ENCODE measurements at regions not wholly inside any gene's neighbourhood (a gene's known extent, or its start where the extent isn't known, plus 50 kb on each side); places are given as distances from the start of the nearest gene placed in this dataset.
A peak's percentile ranks its signal among the peaks of the same experiment; 100 is the strongest.

DNA sequence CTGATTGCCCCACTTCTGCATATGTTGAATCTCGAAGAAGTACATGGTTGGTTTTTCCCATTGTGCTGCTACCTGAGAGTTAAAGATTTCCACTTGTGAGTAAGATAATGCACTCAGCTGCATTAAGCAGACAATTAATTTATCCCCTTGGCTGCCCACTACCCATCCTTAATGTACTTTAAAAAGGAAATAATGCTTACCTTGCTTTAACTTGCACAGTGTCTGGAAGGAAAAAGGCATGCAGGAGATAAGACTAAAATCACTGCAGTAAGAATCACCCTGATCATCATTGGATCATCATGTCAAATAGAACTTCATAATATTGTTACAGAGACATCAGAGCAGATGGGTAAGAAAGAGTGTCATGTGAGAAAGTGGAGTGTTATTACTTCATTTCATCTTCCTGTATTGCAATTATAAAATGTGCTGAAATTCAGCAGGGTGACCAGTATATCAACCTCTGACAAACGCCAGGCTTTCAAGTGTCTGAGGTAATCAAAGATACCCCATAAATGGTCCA is 207.3 kb upstream of the PIK3C3 start:
- Histone ChIP-seq H3K27me3 (ENCODE audit: insufficient read depth) (no peaks in the 10 kb centered on the region), H2AFZ (no peak overlapping the region), H3K4me2 (no peak overlapping the region), H3K4me3 (no peak overlapping the region), H3F3A (replicated peaks; ENCODE audit: low read depth) (no peaks in the 10 kb centered on the region), H4K20me1 (replicated peaks; ENCODE audit: insufficient read depth) (no peaks in the 10 kb centered on the region), H3K79me2 (replicated peaks; ENCODE audit: insufficient read depth) (no peaks in the 10 kb centered on the region), H3K4me1 (ENCODE audit: insufficient read depth) (peaks cover 31% of the 10 kb centered on the region), H3K36me3 (ENCODE audit: insufficient read depth) (no peaks in the 10 kb centered on the region), H3K27ac (ENCODE audit: low read depth) (no peak overlapping the region), H3K9me2 (ENCODE audit: insufficient read depth) (no peaks in the 10 kb centered on the region)
- H3K9me3 Mint-ChIP-seq = no peaks in the 10 kb centered on the region
- ATAC-seq = no peak
- H3K4me1 Mint-ChIP-seq = peaks cover 32% of the 10 kb centered on the region
- H3K27ac Mint-ChIP-seq = no peak overlapping the region
- TF ChIP-seq STAT1 (IDR thresholded peaks at IDR 0.05; ENCODE audit: unreplicated experiment) = no peak
- TF ChIP-seq POLR2AphosphoS5 (IDR thresholded peaks at IDR 0.05; ENCODE audit: low read depth) = no peak
- H3K36me3 Mint-ChIP-seq (ENCODE audit: low read depth) = no peaks in the 10 kb centered on the region
- no peak for DNase-seq (ENCODE audit: low spot score)
- H3K4me3 Mint-ChIP-seq = no peak overlapping the region
- H3K27me3 Mint-ChIP-seq (ENCODE audit: insufficient read depth, low read depth, poor library complexity) = peaks cover 2% of the 10 kb centered on the region

DNA sequence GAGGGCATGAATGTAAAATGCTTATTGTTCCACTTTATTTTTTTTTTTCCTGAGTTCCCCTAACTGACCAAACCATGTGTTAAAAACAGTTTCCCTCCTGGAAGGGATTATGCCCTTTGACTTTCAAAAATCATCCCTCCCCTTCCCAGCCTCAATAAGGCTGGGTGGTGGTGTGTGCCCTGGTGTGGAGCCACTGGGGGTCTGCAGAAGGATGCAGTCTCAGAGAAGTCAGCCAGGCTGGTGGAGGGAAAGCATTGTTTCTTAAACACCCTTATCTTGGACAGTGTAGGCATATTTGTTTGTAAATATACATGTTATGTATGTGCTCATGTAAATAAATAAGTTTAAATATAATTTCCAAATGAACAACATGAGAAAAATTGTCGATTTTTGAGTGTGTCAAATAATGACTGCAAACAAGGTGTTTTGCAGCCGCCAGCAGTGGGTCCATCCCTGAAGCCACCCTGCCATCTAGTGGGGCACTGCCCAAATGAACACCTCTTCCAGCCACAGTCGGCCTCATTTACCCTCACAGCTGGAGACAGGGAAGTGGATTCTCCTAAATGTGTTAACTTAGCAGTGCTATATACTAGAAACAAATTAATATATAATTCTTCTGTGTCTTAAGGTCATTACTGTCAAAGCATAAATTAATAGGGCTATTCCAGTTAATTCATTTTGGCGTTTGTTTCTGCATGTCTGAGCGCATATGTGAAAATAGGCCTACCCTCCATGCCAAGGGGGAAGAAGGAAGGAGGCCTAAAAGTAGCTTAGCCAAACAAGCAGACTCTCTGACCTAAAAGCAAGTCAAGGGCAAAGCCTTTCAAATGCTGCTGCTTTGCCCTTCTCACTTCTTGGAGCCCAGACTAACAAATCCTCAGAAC is 209.6 kb upstream of the PIK3C3 start:
- Mint-ChIP-seq H3K4me3 (no peak overlapping the region), H3K36me3 (ENCODE audit: low read depth) (no peaks in the 10 kb centered on the region)

DNA sequence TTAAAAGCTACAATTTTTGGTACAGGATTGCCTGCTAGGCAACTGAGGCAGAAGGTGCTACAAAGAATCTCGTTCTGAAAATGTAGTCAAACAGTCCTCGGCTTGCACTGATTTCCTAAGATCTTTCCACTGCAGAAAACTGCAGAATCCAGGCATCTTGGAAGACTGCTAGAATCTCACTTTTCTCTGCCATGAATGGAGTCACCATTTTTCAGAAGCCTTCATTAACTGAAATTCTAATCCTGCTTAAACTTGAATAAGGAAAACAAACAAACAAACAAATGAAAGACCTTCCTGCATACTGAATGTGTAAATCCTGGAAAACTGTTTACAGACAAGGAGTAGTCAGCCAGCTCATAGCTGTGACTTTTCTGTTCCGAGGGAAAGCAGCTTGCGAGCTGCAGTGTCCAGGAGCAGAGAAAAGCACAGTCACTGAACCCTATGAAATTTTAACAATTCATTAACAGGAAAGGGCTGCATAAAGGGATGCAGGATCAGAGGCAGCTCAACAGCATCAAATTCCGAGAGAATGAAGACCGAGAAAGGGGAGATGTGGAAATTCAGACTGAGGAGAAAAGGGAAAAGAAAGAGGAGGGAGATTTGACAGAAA is 210.5 kb upstream of the PIK3C3 start:
- Mint-ChIP-seq H3K36me3 (ENCODE audit: low read depth) (no peaks in the 10 kb centered on the region), H3K4me1 (peaks cover 32% of the 10 kb centered on the region), H3K9me3 (no peaks in the 10 kb centered on the region), H3K27ac (peak overlapping the region; percentile 34; the same call in 1 of the 2 replicates), H3K4me3 (peak overlapping the region; percentile 14; the same call in 1 of the 3 replicates), H3K27me3 (ENCODE audit: insufficient read depth, low read depth, poor library complexity) (peaks cover 2% of the 10 kb centered on the region)
- ATAC-seq (peak; percentile 25), DNase-seq (ENCODE audit: low spot score) (peak; percentile 24)
- Histone ChIP-seq H3K27ac (ENCODE audit: low read depth) (peak overlapping the region; percentile 65), H3F3A (replicated peaks; ENCODE audit: low read depth) (no peaks in the 10 kb centered on the region), H3K4me2 (peak overlapping the region; percentile 55), H3K27me3 (ENCODE audit: insufficient read depth) (no peaks in the 10 kb centered on the region), H3K4me1 (ENCODE audit: insufficient read depth) (peaks cover 32% of the 10 kb centered on the region), H2AFZ (peak overlapping the region; percentile 24; the same call in 1 of the 2 replicates), H3K9me2 (ENCODE audit: insufficient read depth) (0 out of 2 replicates have a peak, but pooled peaks cover 3% of the 10 kb centered on the region), H3K79me2 (replicated peaks; ENCODE audit: insufficient read depth) (no peaks in the 10 kb centered on the region), H3K36me3 (ENCODE audit: insufficient read depth) (no peaks in the 10 kb centered on the region), H4K20me1 (replicated peaks; ENCODE audit: insufficient read depth) (no peaks in the 10 kb centered on the region), H3K4me3 (peak overlapping the region; percentile 27)
- TF ChIP-seq, protein P1, sequence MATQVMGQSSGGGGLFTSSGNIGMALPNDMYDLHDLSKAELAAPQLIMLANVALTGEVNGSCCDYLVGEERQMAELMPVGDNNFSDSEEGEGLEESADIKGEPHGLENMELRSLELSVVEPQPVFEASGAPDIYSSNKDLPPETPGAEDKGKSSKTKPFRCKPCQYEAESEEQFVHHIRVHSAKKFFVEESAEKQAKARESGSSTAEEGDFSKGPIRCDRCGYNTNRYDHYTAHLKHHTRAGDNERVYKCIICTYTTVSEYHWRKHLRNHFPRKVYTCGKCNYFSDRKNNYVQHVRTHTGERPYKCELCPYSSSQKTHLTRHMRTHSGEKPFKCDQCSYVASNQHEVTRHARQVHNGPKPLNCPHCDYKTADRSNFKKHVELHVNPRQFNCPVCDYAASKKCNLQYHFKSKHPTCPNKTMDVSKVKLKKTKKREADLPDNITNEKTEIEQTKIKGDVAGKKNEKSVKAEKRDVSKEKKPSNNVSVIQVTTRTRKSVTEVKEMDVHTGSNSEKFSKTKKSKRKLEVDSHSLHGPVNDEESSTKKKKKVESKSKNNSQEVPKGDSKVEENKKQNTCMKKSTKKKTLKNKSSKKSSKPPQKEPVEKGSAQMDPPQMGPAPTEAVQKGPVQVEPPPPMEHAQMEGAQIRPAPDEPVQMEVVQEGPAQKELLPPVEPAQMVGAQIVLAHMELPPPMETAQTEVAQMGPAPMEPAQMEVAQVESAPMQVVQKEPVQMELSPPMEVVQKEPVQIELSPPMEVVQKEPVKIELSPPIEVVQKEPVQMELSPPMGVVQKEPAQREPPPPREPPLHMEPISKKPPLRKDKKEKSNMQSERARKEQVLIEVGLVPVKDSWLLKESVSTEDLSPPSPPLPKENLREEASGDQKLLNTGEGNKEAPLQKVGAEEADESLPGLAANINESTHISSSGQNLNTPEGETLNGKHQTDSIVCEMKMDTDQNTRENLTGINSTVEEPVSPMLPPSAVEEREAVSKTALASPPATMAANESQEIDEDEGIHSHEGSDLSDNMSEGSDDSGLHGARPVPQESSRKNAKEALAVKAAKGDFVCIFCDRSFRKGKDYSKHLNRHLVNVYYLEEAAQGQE (IDR thresholded peaks at IDR 0.05; ENCODE audit: unreplicated experiment) = no peak
- TF ChIP-seq NANOG (IDR thresholded peaks at IDR 0.05; ENCODE audit: borderline replicate concordance) (no peak), CREB1 (CRISPR knock-in tag; IDR thresholded peaks at IDR 0.05; ENCODE audit: low read depth) (no peak), STAT1 (IDR thresholded peaks at IDR 0.05; ENCODE audit: unreplicated experiment) (no peak), POLR2AphosphoS5 (IDR thresholded peaks at IDR 0.05; ENCODE audit: low read depth) (no peak), ZNF331 (CRISPR knock-in tag; IDR thresholded peaks at IDR 0.05; ENCODE audit: low read depth) (no peak), EZH2 (IDR thresholded peaks at IDR 0.05; ENCODE audit: low read depth, unreplicated experiment) (no peak)

More for the DNA sequence above, 209.6 kb upstream of the PIK3C3 start:
- Mint-ChIP-seq H3K4me1 (peaks cover 32% of the 10 kb centered on the region), H3K27ac (no peak overlapping the region), H3K9me3 (no peaks in the 10 kb centered on the region), H3K27me3 (ENCODE audit: insufficient read depth, low read depth, poor library complexity) (peaks cover 2% of the 10 kb centered on the region)
- Histone ChIP-seq H3K27me3 (ENCODE audit: insufficient read depth) (no peaks in the 10 kb centered on the region), H3K4me1 (ENCODE audit: insufficient read depth) (peaks cover 32% of the 10 kb centered on the region), H3K4me2 (peak overlapping the region; percentile 55), H3K36me3 (ENCODE audit: insufficient read depth) (no peaks in the 10 kb centered on the region), H3K79me2 (replicated peaks; ENCODE audit: insufficient read depth) (no peaks in the 10 kb centered on the region), H3K9me2 (ENCODE audit: insufficient read depth) (0 out of 2 replicates have a peak, but pooled peaks cover 3% of the 10 kb centered on the region), H4K20me1 (replicated peaks; ENCODE audit: insufficient read depth) (no peaks in the 10 kb centered on the region), H3F3A (replicated peaks; ENCODE audit: low read depth) (no peaks in the 10 kb centered on the region), H3K27ac (ENCODE audit: low read depth) (peak overlapping the region; percentile 71), H3K4me3 (peak overlapping the region; percentile 27), H2AFZ (0 out of 2 replicates have a peak overlapping the region, but pooled peaks have one; percentile 21)
- DNase-seq (ENCODE audit: low spot score) = peak; percentile 82
- no peak for TF ChIP-seq ZNF331 (CRISPR knock-in tag; IDR thresholded peaks at IDR 0.05; ENCODE audit: low read depth)
- TF ChIP-seq, protein P2, sequence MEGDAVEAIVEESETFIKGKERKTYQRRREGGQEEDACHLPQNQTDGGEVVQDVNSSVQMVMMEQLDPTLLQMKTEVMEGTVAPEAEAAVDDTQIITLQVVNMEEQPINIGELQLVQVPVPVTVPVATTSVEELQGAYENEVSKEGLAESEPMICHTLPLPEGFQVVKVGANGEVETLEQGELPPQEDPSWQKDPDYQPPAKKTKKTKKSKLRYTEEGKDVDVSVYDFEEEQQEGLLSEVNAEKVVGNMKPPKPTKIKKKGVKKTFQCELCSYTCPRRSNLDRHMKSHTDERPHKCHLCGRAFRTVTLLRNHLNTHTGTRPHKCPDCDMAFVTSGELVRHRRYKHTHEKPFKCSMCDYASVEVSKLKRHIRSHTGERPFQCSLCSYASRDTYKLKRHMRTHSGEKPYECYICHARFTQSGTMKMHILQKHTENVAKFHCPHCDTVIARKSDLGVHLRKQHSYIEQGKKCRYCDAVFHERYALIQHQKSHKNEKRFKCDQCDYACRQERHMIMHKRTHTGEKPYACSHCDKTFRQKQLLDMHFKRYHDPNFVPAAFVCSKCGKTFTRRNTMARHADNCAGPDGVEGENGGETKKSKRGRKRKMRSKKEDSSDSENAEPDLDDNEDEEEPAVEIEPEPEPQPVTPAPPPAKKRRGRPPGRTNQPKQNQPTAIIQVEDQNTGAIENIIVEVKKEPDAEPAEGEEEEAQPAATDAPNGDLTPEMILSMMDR (conservative IDR thresholded peaks at IDR 0.05; ENCODE audit: low read depth in 2 of 2) = peak; percentile 86 to 91
- ATAC-seq = peak; percentile 94

Data from GM23338 (cell line).